ENCODE measurements at regions not wholly inside any gene's neighbourhood (a gene's known extent, or its start where the extent isn't known, plus 50 kb on each side); places are given as distances from the start of the nearest gene placed in this dataset.
"Not testable (repeated sequence)": the region's sequence is repeated elsewhere in the genome, so short reads cannot be mapped to it uniquely, and the experiment has no call there.

- not testable (repeated sequence) for DNase-seq (ENCODE audit: low read depth in 2 of 2)
Observed at GRCh38 chr3:195974281-195974680, 65.9 kb upstream of the TNK2 start.

DNA sequence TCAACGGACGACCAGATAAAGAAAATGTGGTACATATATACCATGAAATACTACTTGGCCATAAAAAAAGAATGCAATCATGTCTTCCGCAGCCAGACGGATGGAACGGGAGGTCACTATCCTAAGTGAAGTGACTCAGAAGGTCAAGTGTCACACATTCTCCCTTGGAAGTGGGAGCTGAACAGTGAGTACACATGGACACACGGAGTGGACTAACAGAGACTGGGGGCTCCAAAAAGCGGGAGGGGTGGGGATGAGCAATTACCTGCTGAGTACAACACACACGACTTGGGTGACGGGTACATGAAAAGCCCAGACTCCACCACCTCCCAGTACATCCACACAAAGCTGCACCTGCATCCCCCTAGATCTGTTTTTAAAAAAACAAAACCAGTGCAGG, 62.5 kb upstream of the TNK2 start:
- DNase-seq (ENCODE audit: low read depth in 2 of 2) = not testable (repeated sequence)

DNA sequence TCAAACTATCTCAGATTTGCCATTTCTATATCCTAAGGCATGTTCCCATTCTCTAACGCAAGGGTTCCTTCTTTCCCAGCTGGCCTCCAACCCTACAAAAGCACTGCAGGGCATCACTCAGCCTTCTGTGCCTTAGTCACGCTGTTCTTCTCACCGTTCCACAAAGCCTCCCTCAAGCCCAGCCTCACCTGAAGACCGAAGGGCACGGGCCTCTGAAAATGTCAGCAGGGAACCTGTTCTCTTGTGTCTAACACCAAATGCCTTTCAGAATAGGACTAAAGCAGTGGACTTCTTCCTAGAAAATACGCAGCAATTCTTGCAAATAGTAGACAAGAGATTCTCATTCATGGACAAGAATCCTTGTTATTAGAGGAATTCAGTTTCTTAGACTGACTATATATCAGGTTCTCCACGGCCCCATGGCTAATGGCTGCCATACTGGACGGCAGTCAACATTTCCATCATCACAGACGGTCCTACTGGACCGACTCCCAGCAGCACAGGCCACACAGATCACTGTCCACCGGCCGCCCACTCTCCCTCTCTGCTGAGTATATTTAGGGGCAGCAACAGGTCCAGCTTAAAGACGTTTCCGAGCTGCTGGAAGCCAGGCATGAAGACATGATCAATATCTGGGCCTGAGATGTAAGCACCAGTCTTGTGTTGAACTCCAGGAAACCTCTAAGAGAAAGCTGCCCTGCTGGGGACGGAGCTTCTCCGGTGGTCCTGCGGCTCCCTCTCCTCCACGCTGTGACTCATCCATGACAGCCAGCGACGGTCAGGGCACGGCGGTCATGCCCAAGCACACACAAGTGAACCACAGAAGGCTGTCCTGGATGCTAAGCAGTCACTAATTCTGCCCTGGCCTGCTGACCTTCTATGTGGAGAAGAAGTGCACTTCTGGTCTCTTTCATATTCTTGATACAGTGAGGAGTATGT, 61.8 kb upstream of the TNK2 start:
- not testable (repeated sequence) for DNase-seq (ENCODE audit: low read depth in 2 of 2)

GRCh38 chr3:195969341-195969740, 61.0 kb upstream of the TNK2 start:
- DNase-seq (ENCODE audit: low read depth in 2 of 2) = not testable (repeated sequence)

GRCh38 chr3:195968104-195968503, 59.8 kb upstream of the TNK2 start:
- not testable (repeated sequence) for DNase-seq (ENCODE audit: low read depth in 2 of 2)

GRCh38 chr3:195967387-195967720, 59.0 kb upstream of the TNK2 start:
- DNase-seq (ENCODE audit: low read depth in 2 of 2) = not testable (repeated sequence)

GRCh38 chr3:195966563-195967386, 58.4 kb upstream of the TNK2 start:
- DNase-seq (ENCODE audit: low read depth in 2 of 2) = not testable (repeated sequence)

DNA sequence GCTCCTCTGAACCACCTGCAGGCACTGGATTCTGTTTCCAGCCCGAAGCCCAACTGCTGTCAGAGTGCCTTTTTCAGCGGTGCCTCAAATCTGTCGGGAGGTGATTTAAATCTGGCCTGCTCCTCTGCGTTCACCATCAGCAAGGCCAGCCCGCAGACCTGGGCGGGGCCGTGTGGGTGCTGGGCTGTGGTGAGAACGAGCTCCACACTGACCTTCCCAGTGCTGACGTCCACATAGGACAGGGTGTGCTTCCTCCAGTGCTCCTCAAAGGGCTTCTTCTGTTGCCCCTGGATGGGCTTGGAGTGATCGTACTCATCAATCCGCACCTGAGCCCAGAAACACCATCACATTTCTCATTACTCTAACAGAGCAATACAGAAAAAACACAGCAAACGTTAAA, 56.9 kb upstream of the TNK2 start:
- DNase-seq (ENCODE audit: low read depth in 2 of 2) = not testable (repeated sequence)

DNA sequence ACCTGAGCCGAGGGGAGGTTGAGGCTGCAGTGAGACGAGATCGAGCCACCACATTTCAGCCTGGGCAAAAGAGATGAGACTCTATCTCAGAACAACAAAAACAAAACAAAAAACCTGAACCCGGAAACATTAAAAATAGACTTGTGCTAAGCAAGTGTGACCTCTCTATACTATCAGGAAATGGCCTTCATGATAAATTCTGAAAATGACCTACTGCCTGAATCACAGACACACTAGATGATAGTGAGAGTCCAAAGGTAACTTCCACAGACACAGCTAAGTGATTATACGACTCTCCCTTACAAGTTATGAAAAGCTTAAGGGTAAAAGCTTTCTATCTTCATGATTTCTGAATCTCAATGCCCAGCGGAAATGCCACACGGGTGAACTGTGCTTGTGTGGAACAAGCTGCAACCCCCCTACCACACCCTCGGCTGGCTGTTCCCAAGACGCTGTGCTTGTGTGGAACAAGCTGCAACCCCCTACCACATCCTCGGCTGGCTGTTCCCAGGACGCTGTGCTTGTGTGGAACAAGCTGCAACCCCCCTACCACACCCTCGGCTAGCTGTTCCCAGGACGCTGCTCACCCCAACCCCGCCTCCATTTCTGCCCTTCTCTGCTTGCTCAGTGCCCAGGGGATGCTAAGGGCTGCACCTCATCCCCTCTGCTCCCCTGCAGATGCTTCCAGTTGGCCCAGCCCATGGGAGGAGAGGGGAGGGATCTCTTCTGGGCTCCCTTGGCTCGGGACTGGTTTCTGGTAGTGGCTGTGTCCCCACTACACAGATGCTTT, 56.2 kb upstream of the TNK2 start:
- not testable (repeated sequence) for DNase-seq (ENCODE audit: low read depth in 2 of 2)

- DNase-seq (ENCODE audit: low read depth in 2 of 2) = not testable (repeated sequence)
Observed at GRCh38 chr3:195962222-195962621, 53.9 kb upstream of the TNK2 start.

GRCh38 chr3:195960971-195961775, 52.8 kb upstream of the TNK2 start:
- DNase-seq (ENCODE audit: low read depth in 2 of 2) = peak in 1 of 2 donors; percentile 24

GRCh38 chr3:195960164-195960563, 51.8 kb upstream of the TNK2 start:
- not testable (repeated sequence) for DNase-seq (ENCODE audit: low read depth in 2 of 2)

- DNase-seq (ENCODE audit: low read depth in 2 of 2) = not testable (repeated sequence)
Observed at GRCh38 chr3:195959367-195960157, 51.2 kb upstream of the TNK2 start.

- DNase-seq (ENCODE audit: low read depth in 2 of 2) = not testable (repeated sequence)
Observed at GRCh38 chr3:195958736-195959135, 50.4 kb upstream of the TNK2 start.
